ENCODE measurements at regions not wholly inside any gene's neighbourhood (a gene's known extent, or its start where the extent isn't known, plus 50 kb on each side); places are given as distances from the start of the nearest gene placed in this dataset.

- no peak for TF ChIP-seq REST (IDR thresholded peaks at IDR 0.05; ENCODE audit: low read depth)
- TF ChIP-seq YY1 (IDR thresholded peaks at IDR 0.05; ENCODE audit: low read depth), result no peak
- no peak for TF ChIP-seq NFIC (IDR thresholded peaks at IDR 0.05)
- TF ChIP-seq TEAD4 (IDR thresholded peaks at IDR 0.05), result no peak
- no peak for TF ChIP-seq USF1 (IDR thresholded peaks at IDR 0.05)
- no peak for TF ChIP-seq TCF12 (IDR thresholded peaks at IDR 0.05; ENCODE audit: low read depth)
- no peak for TF ChIP-seq EP300 (IDR thresholded peaks at IDR 0.05; ENCODE audit: borderline replicate concordance)
- no peak for TF ChIP-seq EGR1 (IDR thresholded peaks at IDR 0.05)
- TF ChIP-seq MAX (IDR thresholded peaks at IDR 0.05), result no peak
- no peak for TF ChIP-seq CEBPB (IDR thresholded peaks at IDR 0.05)
- TF ChIP-seq ZBTB7A (IDR thresholded peaks at IDR 0.05; ENCODE audit: low read depth), result no peak
- no peak for TF ChIP-seq CREB1 (IDR thresholded peaks at IDR 0.05; ENCODE audit: low read depth)
Observed at GRCh38 chr3:162512488-162512887, 1015.9 kb downstream of the OTOL1 start.

GRCh38 chr3:162517110-162517509 lies 1020.5 kb downstream of the OTOL1 start:
- TF ChIP-seq CREB1 (IDR thresholded peaks at IDR 0.05; ENCODE audit: low read depth) (no peak), MAX (IDR thresholded peaks at IDR 0.05) (no peak), YY1 (IDR thresholded peaks at IDR 0.05; ENCODE audit: low read depth) (no peak), NFIC (IDR thresholded peaks at IDR 0.05) (no peak)

- no peak for TF ChIP-seq EP300 (IDR thresholded peaks at IDR 0.05; ENCODE audit: borderline replicate concordance)
- no peak for TF ChIP-seq RAD21 (IDR thresholded peaks at IDR 0.05; ENCODE audit: low read depth)
- no peak for TF ChIP-seq NFIC (IDR thresholded peaks at IDR 0.05)
- TF ChIP-seq CREB1 (IDR thresholded peaks at IDR 0.05; ENCODE audit: low read depth), result no peak
- no peak for TF ChIP-seq YY1 (IDR thresholded peaks at IDR 0.05; ENCODE audit: low read depth)
- no peak for TF ChIP-seq FOXM1 (IDR thresholded peaks at IDR 0.05; ENCODE audit: borderline replicate concordance, low read depth)
- no peak for TF ChIP-seq REST (IDR thresholded peaks at IDR 0.05; ENCODE audit: low read depth)
- TF ChIP-seq MAX (IDR thresholded peaks at IDR 0.05), result no peak
- no peak for TF ChIP-seq ZBTB7A (IDR thresholded peaks at IDR 0.05; ENCODE audit: low read depth)
- TF ChIP-seq TCF12 (IDR thresholded peaks at IDR 0.05; ENCODE audit: low read depth), result no peak
- no peak for TF ChIP-seq TEAD4 (IDR thresholded peaks at IDR 0.05)
- no peak for TF ChIP-seq TAF1 (IDR thresholded peaks at IDR 0.05; ENCODE audit: low read depth)
- no peak for TF ChIP-seq USF1 (IDR thresholded peaks at IDR 0.05)
- no peak for TF ChIP-seq CEBPB (IDR thresholded peaks at IDR 0.05)
- no peak for TF ChIP-seq EGR1 (IDR thresholded peaks at IDR 0.05)
Observed at GRCh38 chr3:162521669-162522068, 1025.1 kb downstream of the OTOL1 start.

- TF ChIP-seq EP300 (IDR thresholded peaks at IDR 0.05; ENCODE audit: borderline replicate concordance) (no peak), EGR1 (IDR thresholded peaks at IDR 0.05) (no peak)
Observed at GRCh38 chr3:162525066-162525742, 1028.6 kb downstream of the OTOL1 start.

GRCh38 chr3:162525771-162526170 lies 1029.2 kb downstream of the OTOL1 start:
- TF ChIP-seq TEAD4 (IDR thresholded peaks at IDR 0.05) (no peak), CREB1 (IDR thresholded peaks at IDR 0.05; ENCODE audit: low read depth) (no peak), EGR1 (IDR thresholded peaks at IDR 0.05) (no peak), USF1 (IDR thresholded peaks at IDR 0.05) (no peak), TCF12 (IDR thresholded peaks at IDR 0.05; ENCODE audit: low read depth) (no peak), YY1 (IDR thresholded peaks at IDR 0.05; ENCODE audit: low read depth) (no peak), REST (IDR thresholded peaks at IDR 0.05; ENCODE audit: low read depth) (no peak), TAF1 (IDR thresholded peaks at IDR 0.05; ENCODE audit: low read depth) (no peak), MAX (IDR thresholded peaks at IDR 0.05) (no peak)
